ENCODE measurements at regions not wholly inside any gene's neighbourhood (a gene's known extent, or its start where the extent isn't known, plus 50 kb on each side); places are given as distances from the start of the nearest gene placed in this dataset.

DNA sequence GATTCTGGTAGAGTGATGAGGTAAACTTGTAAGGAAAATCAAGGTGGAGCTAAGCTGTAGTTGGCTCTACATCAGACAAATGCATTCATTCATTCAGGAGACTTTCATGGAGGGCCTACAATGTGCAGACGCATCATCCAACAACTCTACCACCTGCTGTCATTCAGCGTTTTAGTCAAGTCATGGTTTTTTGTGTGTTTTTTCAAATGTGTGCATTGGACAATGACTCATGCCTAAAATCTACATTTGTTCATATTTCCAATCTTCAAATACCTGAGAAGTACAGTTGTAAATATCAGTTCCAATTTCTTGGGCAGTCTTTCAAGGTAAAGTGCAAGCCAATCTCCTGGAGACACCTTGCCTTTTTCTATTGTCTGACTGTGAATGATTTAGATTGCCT, 108.0 kb upstream of the LGALSL start:
- intact Hi-C loops (cut with DNase I), result no loop called here
- Histone ChIP-seq H3K4me1 (no peaks in the 10 kb centered on the region), H3K36me3 (ENCODE audit: insufficient read depth in 1 of 2, low read depth in 1 of 2) (no peaks in the 10 kb centered on the region), H3K27ac (no peak overlapping the region), H3K4me3 (no peak overlapping the region), H3K27me3 (ENCODE audit: insufficient read depth in 3 of 3, low read length in 2 of 3) (no peaks in the 10 kb centered on the region), H3K9me3 (no peaks in the 10 kb centered on the region)
- DNase-seq (no peak), ATAC-seq (no peak)
- WGBS, 3 donors, result 87 to 91% (median 90%) methylated on average over 2 of the region's 2 CpGs
- TF ChIP-seq, protein P1, sequence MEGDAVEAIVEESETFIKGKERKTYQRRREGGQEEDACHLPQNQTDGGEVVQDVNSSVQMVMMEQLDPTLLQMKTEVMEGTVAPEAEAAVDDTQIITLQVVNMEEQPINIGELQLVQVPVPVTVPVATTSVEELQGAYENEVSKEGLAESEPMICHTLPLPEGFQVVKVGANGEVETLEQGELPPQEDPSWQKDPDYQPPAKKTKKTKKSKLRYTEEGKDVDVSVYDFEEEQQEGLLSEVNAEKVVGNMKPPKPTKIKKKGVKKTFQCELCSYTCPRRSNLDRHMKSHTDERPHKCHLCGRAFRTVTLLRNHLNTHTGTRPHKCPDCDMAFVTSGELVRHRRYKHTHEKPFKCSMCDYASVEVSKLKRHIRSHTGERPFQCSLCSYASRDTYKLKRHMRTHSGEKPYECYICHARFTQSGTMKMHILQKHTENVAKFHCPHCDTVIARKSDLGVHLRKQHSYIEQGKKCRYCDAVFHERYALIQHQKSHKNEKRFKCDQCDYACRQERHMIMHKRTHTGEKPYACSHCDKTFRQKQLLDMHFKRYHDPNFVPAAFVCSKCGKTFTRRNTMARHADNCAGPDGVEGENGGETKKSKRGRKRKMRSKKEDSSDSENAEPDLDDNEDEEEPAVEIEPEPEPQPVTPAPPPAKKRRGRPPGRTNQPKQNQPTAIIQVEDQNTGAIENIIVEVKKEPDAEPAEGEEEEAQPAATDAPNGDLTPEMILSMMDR (IDR thresholded peaks at IDR 0.05), result no peak

GRCh38 chr2:64348386-64349130, 105.4 kb upstream of the LGALSL start:
- TF ChIP-seq, protein P1 (IDR thresholded peaks at IDR 0.05), result no peak
- H3K4me1 ChIP-seq, result no peaks in the 10 kb centered on the region
- H3K27ac ChIP-seq, result no peak overlapping the region
- ATAC-seq, result no peak
- WGBS, 3 donors, result 65 to 72% (median 70%) methylated on average over 6 of the region's 6 CpGs
- H3K36me3 ChIP-seq (ENCODE audit: insufficient read depth in 1 of 2, low read depth in 1 of 2), result no peaks in the 10 kb centered on the region
- no peaks in the 10 kb centered on the region for H3K27me3 ChIP-seq (ENCODE audit: insufficient read depth in 3 of 3, low read length in 2 of 3)
- H3K4me3 ChIP-seq, result no peak overlapping the region
- intact Hi-C loops (cut with DNase I), result no loop called here
- no peak for DNase-seq
- no peaks in the 10 kb centered on the region for H3K9me3 ChIP-seq

GRCh38 chr2:64349131-64349530, 104.8 kb upstream of the LGALSL start:
- TF ChIP-seq, protein P1 (IDR thresholded peaks at IDR 0.05), result no peak
- H3K36me3 ChIP-seq (ENCODE audit: insufficient read depth in 1 of 2, low read depth in 1 of 2), result no peaks in the 10 kb centered on the region
- no peak overlapping the region for H3K4me3 ChIP-seq
- DNase-seq, result no peak
- H3K27me3 ChIP-seq (ENCODE audit: insufficient read depth in 3 of 3, low read length in 2 of 3), result no peaks in the 10 kb centered on the region
- WGBS, 3 donors, result 66 to 85% (median 68%) methylated on average over 2 of the region's 2 CpGs
- H3K27ac ChIP-seq, result no peak overlapping the region
- no peaks in the 10 kb centered on the region for H3K9me3 ChIP-seq
- intact Hi-C loops (cut with DNase I), result no loop called here
- ATAC-seq, result no peak
- no peaks in the 10 kb centered on the region for H3K4me1 ChIP-seq

DNA sequence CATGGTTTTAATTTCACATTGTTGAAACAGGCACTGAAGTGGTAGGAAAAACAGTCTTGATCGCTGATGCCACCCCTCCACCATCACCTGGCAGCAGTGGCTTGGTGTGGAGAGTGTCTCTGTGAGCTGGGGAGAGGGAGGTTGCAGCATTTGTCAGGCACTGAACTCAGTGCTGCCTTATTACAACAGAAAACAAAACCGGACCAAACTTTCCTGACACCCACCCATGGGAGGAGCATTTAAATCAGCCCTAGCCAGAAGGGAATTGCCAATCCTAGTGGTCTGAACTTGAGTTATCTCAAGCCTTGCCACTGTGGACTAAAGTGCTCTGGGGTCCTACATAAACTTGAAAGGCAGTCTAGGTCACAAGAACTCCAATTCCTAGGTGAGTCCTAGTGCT, 103.0 kb upstream of the LGALSL start:
- intact Hi-C loops (cut with DNase I), result no loop called here
- Histone ChIP-seq H3K4me1 (no peaks in the 10 kb centered on the region), H3K4me3 (no peak overlapping the region), H3K27me3 (ENCODE audit: insufficient read depth in 3 of 3, low read length in 2 of 3) (no peaks in the 10 kb centered on the region), H3K36me3 (ENCODE audit: insufficient read depth in 1 of 2, low read depth in 1 of 2) (no peaks in the 10 kb centered on the region), H3K9me3 (no peaks in the 10 kb centered on the region), H3K27ac (no peak overlapping the region)
- no peak for ATAC-seq
- TF ChIP-seq, protein P1 (IDR thresholded peaks at IDR 0.05), result no peak
- no peak for DNase-seq
- WGBS, 3 donors, result 77 to 86% (median 83%) methylated on average over 2 of the region's 2 CpGs

DNA sequence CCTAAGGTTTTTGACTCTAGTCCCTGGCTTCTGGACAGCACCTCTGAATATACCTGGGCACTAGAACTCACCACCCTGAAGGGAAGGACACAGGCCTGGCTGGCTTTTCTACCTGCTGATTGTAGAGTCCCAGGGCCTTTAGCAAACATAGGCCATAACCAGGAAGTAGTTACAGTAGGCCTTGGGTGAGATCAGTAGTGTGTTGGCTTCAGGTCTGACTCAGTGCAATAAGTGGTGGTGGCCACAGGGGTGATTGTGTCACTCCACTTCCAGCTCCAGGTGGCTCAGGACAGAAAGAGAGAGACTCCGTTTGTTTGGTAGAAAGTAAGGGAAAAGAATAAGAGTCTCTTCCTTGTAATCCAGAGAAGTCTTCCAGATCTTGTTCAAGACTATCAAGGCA, 101.7 kb upstream of the LGALSL start:
- H3K4me1 ChIP-seq, result peaks cover 7% of the 10 kb centered on the region
- ATAC-seq, result no peak
- H3K27ac ChIP-seq, result no peak overlapping the region
- no peaks in the 10 kb centered on the region for H3K9me3 ChIP-seq
- no peaks in the 10 kb centered on the region for H3K27me3 ChIP-seq (ENCODE audit: insufficient read depth in 3 of 3, low read length in 2 of 3)
- H3K36me3 ChIP-seq (ENCODE audit: insufficient read depth in 1 of 2, low read depth in 1 of 2), result no peaks in the 10 kb centered on the region
- intact Hi-C loops (cut with DNase I), result no loop called here
- no peak for DNase-seq
- 93 to 100% (median 98%) methylated on average over 1 of the region's 1 CpG for WGBS, 3 donors
- no peak overlapping the region for H3K4me3 ChIP-seq
- TF ChIP-seq, protein P1 (IDR thresholded peaks at IDR 0.05), result no peak
